ENCODE measurements at regions not wholly inside any gene's neighbourhood (a gene's known extent, or its start where the extent isn't known, plus 50 kb on each side); places are given as distances from the start of the nearest gene placed in this dataset.
"Not testable (repeated sequence)": the region's sequence is repeated elsewhere in the genome, so short reads cannot be mapped to it uniquely, and the experiment has no call there.

- DNase-seq (ENCODE audit: low read depth) = no peak
- no peak overlapping the region for H3K4me3 ChIP-seq (ENCODE audit: low read depth, low read length)
- no peak for TF ChIP-seq CTCF (conservative IDR thresholded peaks at IDR 0.05; ENCODE audit: low read depth, low read length)
Observed at GRCh38 chr1:238334170-238334569, 443.4 kb upstream of the ZP4 start.

GRCh38 chr1:238331557-238331956 is 440.8 kb upstream of the ZP4 start:
- H3K4me3 ChIP-seq (ENCODE audit: low read depth, low read length) = no peak overlapping the region
- DNase-seq (ENCODE audit: low read depth) = no peak
- TF ChIP-seq CTCF (conservative IDR thresholded peaks at IDR 0.05; ENCODE audit: low read depth, low read length) = no peak

- DNase-seq (ENCODE audit: low read depth) = peak; percentile 53
- TF ChIP-seq CTCF (conservative IDR thresholded peaks at IDR 0.05; ENCODE audit: low read depth, low read length) = no peak
- no peak overlapping the region for H3K4me3 ChIP-seq (ENCODE audit: low read depth, low read length)
Observed at GRCh38 chr1:238329671-238330070, 438.9 kb upstream of the ZP4 start.

- not testable (repeated sequence) for H3K4me3 ChIP-seq (ENCODE audit: low read depth, low read length); DNase-seq (ENCODE audit: low read depth)
Observed at GRCh38 chr1:238327033-238327432, 436.3 kb upstream of the ZP4 start.

- not testable (repeated sequence) for DNase-seq (ENCODE audit: low read depth); H3K4me3 ChIP-seq (ENCODE audit: low read depth, low read length)
Observed at GRCh38 chr1:238326479-238326878, 435.8 kb upstream of the ZP4 start.

- no peak for DNase-seq (ENCODE audit: low read depth)
Observed at GRCh38 chr1:238324211-238324864, 433.6 kb upstream of the ZP4 start.

GRCh38 chr1:238323490-238323889 is 432.8 kb upstream of the ZP4 start:
- no peak overlapping the region for H3K4me3 ChIP-seq (ENCODE audit: low read depth, low read length)
- DNase-seq (ENCODE audit: low read depth) = no peak
- no peak for TF ChIP-seq CTCF (conservative IDR thresholded peaks at IDR 0.05; ENCODE audit: low read depth, low read length)

More at GRCh38 chr1:238324211-238324864, 433.6 kb upstream of the ZP4 start:
- TF ChIP-seq CTCF (conservative IDR thresholded peaks at IDR 0.05; ENCODE audit: low read depth, low read length) = no peak
- H3K4me3 ChIP-seq (ENCODE audit: low read depth, low read length) = no peak overlapping the region

GRCh38 chr1:238319957-238320356 is 429.2 kb upstream of the ZP4 start:
- no peak for DNase-seq (ENCODE audit: low read depth)
- no peak for TF ChIP-seq CTCF (conservative IDR thresholded peaks at IDR 0.05; ENCODE audit: low read depth, low read length)

More at GRCh38 chr1:238319957-238320356, 429.2 kb upstream of the ZP4 start:
- no peak overlapping the region for H3K4me3 ChIP-seq (ENCODE audit: low read depth, low read length)

Data from epithelial cell of proximal tubule (primary cell).